HL-60 (cell line): ENCODE measurements at regions not wholly inside any gene's neighbourhood (a gene's known extent, or its start where the extent isn't known, plus 50 kb on each side); places are given as distances from the start of the nearest gene placed in this dataset.
A peak's percentile ranks its signal among the peaks of the same experiment; 100 is the strongest.
"Not testable (repeated sequence)": the region's sequence is repeated elsewhere in the genome, so short reads cannot be mapped to it uniquely, and the experiment has no call there.

ENCODE experiments used
- DNase-seq, 2 experiments: peaks; one replicate each; pipeline ENCODE4 v3.0.0-alpha.2; 2010 to 2020; ENCODE audit warnings: low read depth in 1 of 2, low spot score in 1 of 2
- H3K27ac ChIP-seq: fragments of 250-450 bp; sonication (Bioruptor Pico); replicated peaks from 2 replicates; pipeline ENCODE4 v1.5.1; 2020; ENCODE audit warnings: mild to moderate bottlenecking, moderate library complexity
- H3K27me3 ChIP-seq: fragments of 250-450 bp; sonication (Bioruptor Pico); 2 replicates; pipeline ENCODE4 v1.5.1; 2021; ENCODE audit warnings: mild to moderate bottlenecking, moderate library complexity; ENCODE audit not compliant: insufficient read depth, poor library complexity, severe bottlenecking
- H3K4me3 ChIP-seq: replicated peaks from 2 replicates; pipeline ENCODE4 v1.5.1; 2011; ENCODE audit warnings: mild to moderate bottlenecking, control low read depth, low read length; ENCODE audit not compliant: insufficient read depth
- GABPA ChIP-seq: IDR thresholded peaks from 2 replicates; pipeline ENCODE4 v1.6.1; 2012; ENCODE audit warnings: low read depth
- POLR2AphosphoS5 ChIP-seq: IDR thresholded peaks from 2 replicates; pipeline ENCODE4 v1.6.1; 2012; ENCODE audit warnings: low read depth
- SPI1 ChIP-seq: IDR thresholded peaks from 2 replicates; pipeline ENCODE4 v1.6.1; 2012; ENCODE audit warnings: low read depth, mild to moderate bottlenecking, borderline replicate concordance
- TF ChIP-seq, protein P1 (sequence below): IDR thresholded peaks from one replicate; pipeline ENCODE4 v1.5.1; 2011; ENCODE audit warnings: low read length, control low read depth, inconsistent platforms; ENCODE audit not compliant: insufficient read depth
- TF ChIP-seq, protein P2 (sequence below): IDR thresholded peaks from 2 replicates; pipeline ENCODE4 v1.6.1; 2012; ENCODE audit warnings: low read depth; ENCODE audit not compliant: insufficient replicate concordance

DNA sequence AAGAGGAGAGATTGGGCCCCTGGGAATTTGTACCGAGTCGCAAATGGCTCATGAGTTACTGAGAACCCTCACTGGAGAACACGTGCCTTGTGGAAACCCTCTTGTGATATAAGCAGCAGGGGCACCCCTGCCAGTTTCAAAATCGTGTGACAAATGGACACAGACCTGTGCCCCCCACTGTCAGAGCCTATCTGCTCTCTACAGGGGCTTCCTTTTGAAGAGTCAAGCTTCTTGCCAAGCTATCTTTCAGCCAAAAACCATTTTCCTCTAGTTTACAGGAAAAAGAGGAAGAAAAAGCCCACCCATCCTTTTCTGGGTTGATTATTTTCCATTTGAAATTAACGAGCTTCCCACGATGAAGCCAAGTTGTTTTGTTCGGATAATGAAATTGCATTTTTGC lies 64.1 kb upstream of the MPP7 start:
- no peak for DNase-seq
- H3K27me3 ChIP-seq, result no peaks in the 10 kb centered on the region
- TF ChIP-seq, protein P1, sequence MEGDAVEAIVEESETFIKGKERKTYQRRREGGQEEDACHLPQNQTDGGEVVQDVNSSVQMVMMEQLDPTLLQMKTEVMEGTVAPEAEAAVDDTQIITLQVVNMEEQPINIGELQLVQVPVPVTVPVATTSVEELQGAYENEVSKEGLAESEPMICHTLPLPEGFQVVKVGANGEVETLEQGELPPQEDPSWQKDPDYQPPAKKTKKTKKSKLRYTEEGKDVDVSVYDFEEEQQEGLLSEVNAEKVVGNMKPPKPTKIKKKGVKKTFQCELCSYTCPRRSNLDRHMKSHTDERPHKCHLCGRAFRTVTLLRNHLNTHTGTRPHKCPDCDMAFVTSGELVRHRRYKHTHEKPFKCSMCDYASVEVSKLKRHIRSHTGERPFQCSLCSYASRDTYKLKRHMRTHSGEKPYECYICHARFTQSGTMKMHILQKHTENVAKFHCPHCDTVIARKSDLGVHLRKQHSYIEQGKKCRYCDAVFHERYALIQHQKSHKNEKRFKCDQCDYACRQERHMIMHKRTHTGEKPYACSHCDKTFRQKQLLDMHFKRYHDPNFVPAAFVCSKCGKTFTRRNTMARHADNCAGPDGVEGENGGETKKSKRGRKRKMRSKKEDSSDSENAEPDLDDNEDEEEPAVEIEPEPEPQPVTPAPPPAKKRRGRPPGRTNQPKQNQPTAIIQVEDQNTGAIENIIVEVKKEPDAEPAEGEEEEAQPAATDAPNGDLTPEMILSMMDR, result no peak
- TF ChIP-seq GABPA, result no peak
- TF ChIP-seq, protein P2, sequence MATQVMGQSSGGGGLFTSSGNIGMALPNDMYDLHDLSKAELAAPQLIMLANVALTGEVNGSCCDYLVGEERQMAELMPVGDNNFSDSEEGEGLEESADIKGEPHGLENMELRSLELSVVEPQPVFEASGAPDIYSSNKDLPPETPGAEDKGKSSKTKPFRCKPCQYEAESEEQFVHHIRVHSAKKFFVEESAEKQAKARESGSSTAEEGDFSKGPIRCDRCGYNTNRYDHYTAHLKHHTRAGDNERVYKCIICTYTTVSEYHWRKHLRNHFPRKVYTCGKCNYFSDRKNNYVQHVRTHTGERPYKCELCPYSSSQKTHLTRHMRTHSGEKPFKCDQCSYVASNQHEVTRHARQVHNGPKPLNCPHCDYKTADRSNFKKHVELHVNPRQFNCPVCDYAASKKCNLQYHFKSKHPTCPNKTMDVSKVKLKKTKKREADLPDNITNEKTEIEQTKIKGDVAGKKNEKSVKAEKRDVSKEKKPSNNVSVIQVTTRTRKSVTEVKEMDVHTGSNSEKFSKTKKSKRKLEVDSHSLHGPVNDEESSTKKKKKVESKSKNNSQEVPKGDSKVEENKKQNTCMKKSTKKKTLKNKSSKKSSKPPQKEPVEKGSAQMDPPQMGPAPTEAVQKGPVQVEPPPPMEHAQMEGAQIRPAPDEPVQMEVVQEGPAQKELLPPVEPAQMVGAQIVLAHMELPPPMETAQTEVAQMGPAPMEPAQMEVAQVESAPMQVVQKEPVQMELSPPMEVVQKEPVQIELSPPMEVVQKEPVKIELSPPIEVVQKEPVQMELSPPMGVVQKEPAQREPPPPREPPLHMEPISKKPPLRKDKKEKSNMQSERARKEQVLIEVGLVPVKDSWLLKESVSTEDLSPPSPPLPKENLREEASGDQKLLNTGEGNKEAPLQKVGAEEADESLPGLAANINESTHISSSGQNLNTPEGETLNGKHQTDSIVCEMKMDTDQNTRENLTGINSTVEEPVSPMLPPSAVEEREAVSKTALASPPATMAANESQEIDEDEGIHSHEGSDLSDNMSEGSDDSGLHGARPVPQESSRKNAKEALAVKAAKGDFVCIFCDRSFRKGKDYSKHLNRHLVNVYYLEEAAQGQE, result no peak
- no peak for TF ChIP-seq POLR2AphosphoS5
- no peak for TF ChIP-seq SPI1
- H3K27ac ChIP-seq, result no peak overlapping the region
- H3K4me3 ChIP-seq, result no peak overlapping the region

DNA sequence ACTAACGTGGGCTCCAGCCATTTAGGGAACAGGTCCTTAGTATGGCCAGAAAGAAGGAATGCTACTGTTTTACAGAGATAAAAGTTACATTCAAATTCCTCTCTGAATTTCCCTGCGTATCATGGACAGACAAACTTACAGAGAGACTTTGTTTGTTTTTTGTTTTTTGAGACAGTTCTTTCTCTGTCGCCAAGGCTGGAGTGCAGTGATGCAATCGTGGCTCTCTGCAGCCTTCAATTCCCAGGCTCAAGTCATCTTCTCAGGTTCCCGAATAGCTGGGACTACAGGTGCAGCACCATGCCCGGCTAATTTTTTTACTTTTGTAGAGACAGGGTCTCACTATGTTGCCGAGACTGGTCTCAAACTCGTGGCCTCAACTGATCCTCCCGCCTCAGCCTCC lies 64.5 kb upstream of the MPP7 start:
- no peak for DNase-seq
- TF ChIP-seq, protein P2, result no peak
- Histone ChIP-seq H3K4me3 (no peak overlapping the region), H3K27ac (peak overlapping the region; percentile 29), H3K27me3 (no peaks in the 10 kb centered on the region)

DNA sequence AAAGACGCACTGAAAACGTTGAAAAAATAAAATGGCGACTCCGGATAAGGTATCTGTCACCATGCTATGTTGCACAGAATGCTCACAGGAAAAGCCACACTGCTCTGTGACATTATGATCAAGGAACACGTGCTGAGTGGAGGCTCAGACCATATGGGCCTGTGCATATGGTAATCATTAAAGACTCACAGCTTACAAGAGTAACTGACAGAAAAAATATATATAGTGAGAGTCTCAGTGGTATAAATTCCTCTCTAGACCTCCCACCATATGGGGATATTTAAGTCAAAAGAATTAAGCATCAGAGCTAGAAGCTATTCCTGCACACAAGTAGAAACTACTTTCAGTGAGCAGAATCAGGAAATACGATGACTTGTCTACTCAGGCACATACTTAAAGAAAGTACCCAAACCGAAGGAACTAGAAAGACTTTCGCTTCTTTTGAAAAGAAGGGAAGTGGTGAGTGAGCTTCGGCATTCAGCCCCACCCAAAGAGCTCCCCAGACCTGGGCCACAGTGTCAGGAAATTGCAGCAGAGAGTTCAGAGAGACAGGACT lies 65.1 kb upstream of the MPP7 start:
- peak in 1 of 2 experiments; percentile 66 for DNase-seq
- H3K27ac ChIP-seq, result peak overlapping the region; percentile 29
- no peaks in the 10 kb centered on the region for H3K27me3 ChIP-seq
- TF ChIP-seq, protein P1, result no peak
- TF ChIP-seq SPI1, result peak; percentile 77
- no peak overlapping the region for H3K4me3 ChIP-seq

DNA sequence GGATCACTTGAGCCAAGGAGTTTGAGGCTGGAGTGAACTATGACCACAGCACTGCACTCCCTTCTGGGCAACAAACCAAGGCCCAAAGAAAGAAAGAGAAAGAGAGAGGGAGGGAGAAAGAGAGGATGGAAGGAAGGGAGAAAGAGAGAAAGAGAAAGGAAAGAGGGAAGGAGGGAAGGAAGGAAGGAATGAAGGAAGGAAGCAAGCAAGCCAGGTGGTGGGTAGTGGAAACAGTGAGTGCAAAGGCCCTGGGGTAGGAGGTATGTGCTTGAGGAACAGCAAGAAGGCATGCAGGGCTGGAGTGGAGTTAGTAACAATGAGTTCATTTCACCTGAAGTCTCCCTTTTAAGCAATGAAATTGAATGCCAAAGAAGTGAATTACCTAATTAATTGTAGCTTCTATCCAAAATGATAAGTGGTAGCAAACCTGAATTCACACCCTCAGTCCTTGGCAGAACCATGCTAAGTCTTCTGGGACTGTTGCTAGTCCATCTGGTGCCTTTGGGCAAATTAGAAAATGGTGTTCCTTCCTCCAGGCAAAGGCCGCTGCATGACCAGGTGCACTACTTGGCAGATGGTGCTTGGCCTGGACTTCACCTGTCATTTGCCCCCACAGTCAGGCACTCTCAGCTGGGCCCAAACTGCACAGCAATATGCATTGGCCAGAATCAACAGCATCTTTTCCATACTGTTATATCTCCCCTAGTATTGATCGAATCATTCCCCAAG lies 67.4 kb upstream of the MPP7 start:
- no peak for TF ChIP-seq POLR2AphosphoS5
- TF ChIP-seq, protein P2, result no peak
- TF ChIP-seq, protein P1, result no peak
- TF ChIP-seq SPI1, result no peak
- TF ChIP-seq GABPA, result no peak
- no peak overlapping the region for H3K27ac ChIP-seq
- no peaks in the 10 kb centered on the region for H3K27me3 ChIP-seq
- no peak for DNase-seq
- H3K4me3 ChIP-seq, result no peak overlapping the region

DNA sequence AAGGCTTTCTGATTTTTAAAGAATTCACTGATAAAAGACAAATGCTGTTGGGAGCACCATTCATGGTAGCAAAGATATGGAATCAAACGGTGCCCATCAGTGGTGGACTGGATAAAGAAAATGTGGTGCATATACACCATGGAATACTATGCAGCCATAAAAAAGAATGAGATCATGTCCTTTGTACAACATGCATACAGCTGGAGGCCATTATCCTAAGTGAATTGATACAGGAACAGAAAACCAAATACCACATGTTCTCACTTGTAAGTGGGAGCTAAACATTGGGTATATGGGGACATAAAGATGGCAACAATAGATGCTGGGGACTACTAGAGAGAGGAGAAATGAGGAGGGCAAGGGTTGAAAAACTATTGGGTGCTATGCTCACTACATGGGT lies 68.8 kb upstream of the MPP7 start:
- not testable (repeated sequence) for DNase-seq, H3K27ac ChIP-seq, H3K4me3 ChIP-seq, H3K27me3 ChIP-seq
